ENCODE measurements at regions not wholly inside any gene's neighbourhood (a gene's known extent, or its start where the extent isn't known, plus 50 kb on each side); places are given as distances from the start of the nearest gene placed in this dataset.

- ATAC-seq, result no peak
- H3K27me3 Mint-ChIP-seq (ENCODE audit: low read depth), result no peaks in the 10 kb centered on the region
- no peaks in the 10 kb centered on the region for H3K4me1 Mint-ChIP-seq (ENCODE audit: low read depth)
- peaks cover 8% of the 10 kb centered on the region for H3K9me3 Mint-ChIP-seq
- no peak overlapping the region for H3K4me3 Mint-ChIP-seq
- no peaks in the 10 kb centered on the region for H3K36me3 Mint-ChIP-seq (ENCODE audit: insufficient read depth)
- DNase-seq, result no peak
Observed at GRCh38 chr1:164228928-164229327, 330.1 kb upstream of the PBX1 start.

GRCh38 chr1:164233149-164233548, 325.8 kb upstream of the PBX1 start:
- Mint-ChIP-seq H3K4me1 (ENCODE audit: low read depth) (no peaks in the 10 kb centered on the region), H3K4me3 (no peak overlapping the region), H3K9me3 (no peaks in the 10 kb centered on the region), H3K27me3 (ENCODE audit: low read depth) (no peaks in the 10 kb centered on the region), H3K36me3 (ENCODE audit: insufficient read depth) (no peaks in the 10 kb centered on the region)
- ATAC-seq, result no peak
- no peak for DNase-seq

GRCh38 chr1:164240081-164240480, 318.9 kb upstream of the PBX1 start:
- Mint-ChIP-seq H3K36me3 (ENCODE audit: insufficient read depth) (no peaks in the 10 kb centered on the region), H3K4me1 (ENCODE audit: low read depth) (no peaks in the 10 kb centered on the region), H3K9me3 (peaks cover 3% of the 10 kb centered on the region), H3K4me3 (no peak overlapping the region), H3K27me3 (ENCODE audit: low read depth) (no peaks in the 10 kb centered on the region)
- no peak for DNase-seq
- no peak for ATAC-seq

DNA sequence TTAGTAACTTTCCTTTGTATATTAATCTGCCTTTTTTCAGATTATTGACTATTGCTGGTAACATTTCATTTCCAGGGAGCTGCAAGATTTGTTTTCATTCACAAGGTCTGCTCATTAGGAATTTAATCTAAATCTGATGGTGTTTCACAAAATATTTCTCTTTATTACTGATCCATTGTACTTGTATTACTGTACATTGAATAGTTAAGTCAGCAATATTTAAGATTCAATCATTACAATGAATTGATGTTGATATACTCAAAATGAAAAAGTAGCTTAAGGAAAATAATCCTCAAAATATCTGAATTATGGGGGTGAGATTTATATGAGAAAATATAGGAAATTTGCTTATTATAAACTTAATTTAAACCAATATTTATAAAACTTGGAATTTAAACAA, 308.6 kb upstream of the PBX1 start:
- Mint-ChIP-seq H3K9me3 (peaks cover 35% of the 10 kb centered on the region), H3K4me1 (ENCODE audit: low read depth) (no peaks in the 10 kb centered on the region), H3K36me3 (ENCODE audit: insufficient read depth) (no peaks in the 10 kb centered on the region), H3K27me3 (ENCODE audit: low read depth) (no peaks in the 10 kb centered on the region), H3K4me3 (no peak overlapping the region)
- no peak for DNase-seq
- no peak for ATAC-seq

- H3K27me3 Mint-ChIP-seq (ENCODE audit: low read depth), result no peaks in the 10 kb centered on the region
- no peak overlapping the region for H3K4me3 Mint-ChIP-seq
- H3K4me1 Mint-ChIP-seq (ENCODE audit: low read depth), result no peaks in the 10 kb centered on the region
Observed at GRCh38 chr1:164256456-164256855, 302.5 kb upstream of the PBX1 start.

DNA sequence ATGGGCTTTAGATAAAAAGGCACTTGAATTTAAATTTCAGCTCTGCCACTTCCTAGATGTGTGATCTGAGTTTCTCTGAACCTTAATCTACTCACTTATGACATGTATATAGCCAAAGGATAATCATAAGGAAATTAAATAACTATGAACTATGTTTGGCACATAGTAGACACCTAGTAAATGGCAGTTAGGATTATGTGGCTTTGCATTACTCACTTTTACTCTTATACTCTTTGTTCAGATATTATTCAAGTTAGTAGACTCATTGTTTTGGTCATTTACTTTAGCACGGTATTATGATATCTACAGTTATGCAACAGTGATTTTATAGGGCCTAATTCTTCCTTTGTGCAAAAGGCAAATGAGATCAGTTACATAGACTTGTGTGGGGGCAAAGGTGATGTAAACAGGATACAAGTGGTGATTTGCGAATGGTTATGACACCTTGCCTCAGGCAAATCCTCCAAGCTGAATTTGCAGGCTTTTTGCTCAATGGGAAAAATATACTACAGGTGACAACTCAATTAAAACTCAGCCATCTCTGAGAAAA, 297.2 kb upstream of the PBX1 start:
- Mint-ChIP-seq H3K9me3 (peaks cover 14% of the 10 kb centered on the region), H3K4me1 (ENCODE audit: low read depth) (no peaks in the 10 kb centered on the region), H3K4me3 (no peak overlapping the region), H3K27me3 (ENCODE audit: low read depth) (no peaks in the 10 kb centered on the region), H3K36me3 (ENCODE audit: insufficient read depth) (no peaks in the 10 kb centered on the region)
- no peak for DNase-seq
- no peak for ATAC-seq

More at GRCh38 chr1:164256456-164256855, 302.5 kb upstream of the PBX1 start:
- DNase-seq (no peak), ATAC-seq (no peak)
- peaks cover 36% of the 10 kb centered on the region for H3K9me3 Mint-ChIP-seq
- H3K36me3 Mint-ChIP-seq (ENCODE audit: insufficient read depth), result no peaks in the 10 kb centered on the region

DNA sequence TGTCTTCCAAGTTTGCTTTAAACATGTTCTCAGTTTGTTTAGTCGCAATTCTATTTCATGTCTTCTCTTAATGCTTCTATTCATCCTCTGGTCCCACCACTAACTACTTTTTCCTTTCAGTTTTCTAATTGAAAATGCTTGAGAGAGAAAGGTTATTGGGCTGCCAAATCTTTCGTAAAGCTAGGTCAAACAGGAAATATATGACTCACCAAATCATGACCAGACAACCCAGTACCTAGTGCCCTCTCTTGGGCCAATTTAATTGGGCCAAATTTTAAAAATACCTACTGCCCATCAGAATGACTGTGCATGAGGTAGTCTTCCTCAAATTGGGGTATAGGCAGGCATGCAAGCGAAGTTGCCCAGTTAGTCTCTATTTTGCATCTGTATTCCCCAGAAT, 295.4 kb upstream of the PBX1 start:
- H3K27me3 Mint-ChIP-seq (ENCODE audit: low read depth), result no peaks in the 10 kb centered on the region
- ATAC-seq (no peak), DNase-seq (no peak)
- H3K9me3 Mint-ChIP-seq, result peaks cover 9% of the 10 kb centered on the region
- no peaks in the 10 kb centered on the region for H3K4me1 Mint-ChIP-seq (ENCODE audit: low read depth)
- H3K36me3 Mint-ChIP-seq (ENCODE audit: insufficient read depth), result no peaks in the 10 kb centered on the region
- no peak overlapping the region for H3K4me3 Mint-ChIP-seq

DNA sequence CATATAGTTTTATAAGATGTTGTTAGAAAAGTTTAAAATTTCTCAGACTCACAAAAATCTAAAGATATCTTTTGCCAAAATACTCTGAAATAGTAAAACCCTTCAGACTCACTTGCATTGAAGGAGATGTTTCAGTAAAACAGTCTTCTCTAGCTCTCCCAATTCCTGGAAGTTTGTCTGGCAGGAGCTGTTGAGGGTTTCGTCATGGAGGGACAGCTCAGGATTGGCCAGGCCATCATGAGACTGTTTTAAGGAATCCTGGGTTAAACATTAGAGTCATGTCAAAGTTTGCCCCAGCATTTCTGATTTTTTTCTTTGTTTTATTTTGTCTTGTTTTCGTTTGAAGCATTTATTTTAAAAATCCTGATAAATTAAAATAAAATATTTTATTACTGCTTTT, 293.8 kb upstream of the PBX1 start:
- H3K4me1 Mint-ChIP-seq (ENCODE audit: low read depth), result no peaks in the 10 kb centered on the region
- DNase-seq (no peak), ATAC-seq (no peak)
- H3K27me3 Mint-ChIP-seq (ENCODE audit: low read depth), result no peaks in the 10 kb centered on the region
- H3K4me3 Mint-ChIP-seq, result no peak overlapping the region
- peaks cover 11% of the 10 kb centered on the region for H3K9me3 Mint-ChIP-seq
- no peaks in the 10 kb centered on the region for H3K36me3 Mint-ChIP-seq (ENCODE audit: insufficient read depth)

GRCh38 chr1:164272156-164272555, 286.8 kb upstream of the PBX1 start:
- peaks cover 4% of the 10 kb centered on the region for H3K9me3 Mint-ChIP-seq
- no peaks in the 10 kb centered on the region for H3K27me3 Mint-ChIP-seq (ENCODE audit: low read depth)
- no peaks in the 10 kb centered on the region for H3K4me1 Mint-ChIP-seq (ENCODE audit: low read depth)
- ATAC-seq, result no peak
- DNase-seq, result no peak
- no peaks in the 10 kb centered on the region for H3K36me3 Mint-ChIP-seq (ENCODE audit: insufficient read depth)
- no peak overlapping the region for H3K4me3 Mint-ChIP-seq

- no peak overlapping the region for H3K4me3 Mint-ChIP-seq
- H3K36me3 Mint-ChIP-seq (ENCODE audit: insufficient read depth), result no peaks in the 10 kb centered on the region
- H3K9me3 Mint-ChIP-seq, result peaks cover 20% of the 10 kb centered on the region
- DNase-seq (no peak), ATAC-seq (no peak)
- no peaks in the 10 kb centered on the region for H3K27me3 Mint-ChIP-seq (ENCODE audit: low read depth)
- H3K4me1 Mint-ChIP-seq (ENCODE audit: low read depth), result no peaks in the 10 kb centered on the region
Observed at GRCh38 chr1:164296172-164296571, 262.8 kb upstream of the PBX1 start.

DNA sequence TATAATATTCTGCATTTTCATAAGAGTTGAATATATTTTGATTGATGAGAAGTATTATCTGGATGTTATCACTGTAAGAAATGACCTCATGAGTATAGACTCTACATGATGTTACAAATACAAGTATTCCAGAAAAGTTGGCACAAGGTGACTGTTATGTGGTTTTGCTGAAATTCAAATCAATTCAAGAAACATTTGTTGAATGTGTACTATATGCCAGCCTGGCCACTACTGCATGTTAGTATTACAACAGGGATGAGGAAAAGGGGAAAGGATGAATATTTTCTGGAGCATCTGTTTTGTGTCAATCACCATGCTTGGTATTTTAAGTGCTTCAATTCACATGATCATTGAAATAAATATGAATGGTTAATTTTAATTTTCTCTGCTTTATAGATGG, 250.9 kb upstream of the PBX1 start:
- H3K9me3 Mint-ChIP-seq, result peaks cover 26% of the 10 kb centered on the region
- H3K4me3 Mint-ChIP-seq, result no peak overlapping the region
- H3K36me3 Mint-ChIP-seq (ENCODE audit: insufficient read depth), result no peaks in the 10 kb centered on the region
- ATAC-seq (no peak), DNase-seq (no peak)
- H3K4me1 Mint-ChIP-seq (ENCODE audit: low read depth), result no peaks in the 10 kb centered on the region
- H3K27me3 Mint-ChIP-seq (ENCODE audit: low read depth), result no peaks in the 10 kb centered on the region

GRCh38 chr1:164310166-164310565, 248.8 kb upstream of the PBX1 start:
- no peaks in the 10 kb centered on the region for H3K27me3 Mint-ChIP-seq (ENCODE audit: low read depth)
- no peak overlapping the region for H3K4me3 Mint-ChIP-seq
- H3K9me3 Mint-ChIP-seq, result peaks cover 16% of the 10 kb centered on the region
- ATAC-seq (no peak), DNase-seq (no peak)
- H3K4me1 Mint-ChIP-seq (ENCODE audit: low read depth), result no peaks in the 10 kb centered on the region
- H3K36me3 Mint-ChIP-seq (ENCODE audit: insufficient read depth), result no peaks in the 10 kb centered on the region

DNA sequence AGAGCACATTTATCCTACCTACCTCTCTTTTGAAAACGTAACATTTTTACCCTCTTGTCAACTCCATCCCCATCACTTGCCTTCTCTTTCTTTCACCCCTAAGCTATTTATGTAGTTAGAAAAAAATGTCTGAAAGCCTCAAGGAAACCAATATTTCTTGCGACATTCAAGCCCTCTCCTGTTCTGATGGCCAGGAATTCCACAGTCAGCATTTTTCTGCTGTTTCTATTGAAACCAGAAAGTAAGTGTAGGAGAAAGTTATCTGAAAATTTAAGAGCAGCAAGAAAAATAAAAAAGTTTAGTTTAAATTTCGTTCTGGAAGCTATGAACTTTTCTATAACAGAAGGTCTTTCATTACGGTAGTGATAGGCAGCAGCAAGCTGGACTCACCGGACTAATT, 247.6 kb upstream of the PBX1 start:
- DNase-seq, result no peak
- Mint-ChIP-seq H3K36me3 (ENCODE audit: insufficient read depth) (no peaks in the 10 kb centered on the region), H3K9me3 (peaks cover 16% of the 10 kb centered on the region), H3K27me3 (ENCODE audit: low read depth) (no peaks in the 10 kb centered on the region), H3K4me3 (no peak overlapping the region), H3K4me1 (ENCODE audit: low read depth) (no peaks in the 10 kb centered on the region)
- ATAC-seq, result no peak

- Mint-ChIP-seq H3K36me3 (ENCODE audit: insufficient read depth) (peaks cover 2% of the 10 kb centered on the region), H3K4me1 (ENCODE audit: low read depth) (no peaks in the 10 kb centered on the region), H3K9me3 (peaks cover 3% of the 10 kb centered on the region), H3K4me3 (no peak overlapping the region), H3K27me3 (ENCODE audit: low read depth) (peaks cover 8% of the 10 kb centered on the region)
- DNase-seq (no peak), ATAC-seq (no peak)
Observed at GRCh38 chr1:164320790-164321731, 237.9 kb upstream of the PBX1 start.

GRCh38 chr1:164325786-164326185, 233.2 kb upstream of the PBX1 start:
- no peak for ATAC-seq
- H3K4me3 Mint-ChIP-seq, result no peak overlapping the region
- H3K4me1 Mint-ChIP-seq (ENCODE audit: low read depth), result no peaks in the 10 kb centered on the region

More at GRCh38 chr1:164325786-164326185, 233.2 kb upstream of the PBX1 start:
- Mint-ChIP-seq H3K9me3 (peaks cover 10% of the 10 kb centered on the region), H3K27me3 (ENCODE audit: low read depth) (peaks cover 2% of the 10 kb centered on the region), H3K36me3 (ENCODE audit: insufficient read depth) (no peaks in the 10 kb centered on the region)
- no peak for DNase-seq
